Heart right ventricle (tissue), 16 donors: ENCODE measurements at regions not wholly inside any gene's neighbourhood (a gene's known extent, or its start where the extent isn't known, plus 50 kb on each side); places are given as distances from the start of the nearest gene placed in this dataset.

Source experiments
- ATAC-seq, 8 donors: fragments of 200-7000 bp; cut with Tn5 transposase; one replicate each; pipeline ENCODE4 v1.9.1; 2020; ENCODE audit warnings: mild to moderate bottlenecking in 8 of 8, moderate library complexity in 8 of 8, moderate number of reproducible peaks in 1 of 8
- DNase-seq, 2 donors: peaks; one replicate each; pipeline ENCODE4 v3.0.0-alpha.2; 2020
- H3K27ac ChIP-seq, 10 donors: fragments of 200-600 bp; sonication (generic) in 2 of 10; one replicate each; pipeline versions ENCODE4 v1.5.0 to v1.8.0; 2020 to 2022; ENCODE audit warnings: mild to moderate bottlenecking in 3 of 10
- H3K27me3 ChIP-seq, 7 donors: fragments of 200-600 bp; one replicate each; pipeline ENCODE4 v1.8.0; 2021 to 2022; ENCODE audit warnings: mild to moderate bottlenecking in 2 of 7
- H3K36me3 ChIP-seq, 9 donors: fragments of 200-600 bp; sonication (generic) in 1 of 9; one replicate each; pipeline versions ENCODE4 v1.5.0 to v1.8.0; 2020 to 2022; ENCODE audit warnings: mild to moderate bottlenecking in 2 of 9
- H3K4me1 ChIP-seq, 9 donors: fragments of 200-600 bp; sonication (generic) in 1 of 9; one replicate each; pipeline versions ENCODE4 v1.5.0 to v1.8.0; 2020 to 2022; ENCODE audit warnings: mild to moderate bottlenecking in 4 of 9
- H3K4me3 ChIP-seq, 10 donors: fragments of 200-600 bp; sonication (generic) in 2 of 10; one replicate each; pipeline versions ENCODE4 v1.5.0 to v1.8.0; 2020 to 2022; ENCODE audit warnings: mild to moderate bottlenecking in 7 of 10, moderate library complexity in 2 of 10
- H3K9me3 ChIP-seq, 11 donors: fragments of 200-600 bp in 10 of 11; sonication (generic) in 2 of 11; one replicate each; pipeline versions ENCODE4 v1.5.0 to v1.8.0; 2013 to 2022; ENCODE audit warnings: mild to moderate bottlenecking in 2 of 11, control low read depth in 1 of 11, moderate library complexity in 1 of 11
- CTCF ChIP-seq, 9 donors: fragments of 200-600 bp; sonication (generic) in 2 of 9; IDR thresholded peaks; one replicate each; pipeline versions ENCODE4 v1.5.0 to v1.8.0; 2021 to 2022; ENCODE audit warnings: antibody characterized with exemption in 9 of 9, mild to moderate bottlenecking in 5 of 9, moderate library complexity in 1 of 9
- WGBS, 2 donors: extraction: QIAGEN DNeasy Blood & Tissue Kit; methylation state at CpG; one replicate each; pipeline ENCODE4 v1.1.7; 2013; ENCODE audit warnings: inconsistent platforms in 1 of 2; 5-methylcytosine and 5-hydroxymethylcytosine counted together
- intact Hi-C, 10 donors: fragments of 100-400 bp; cut with DNase I; formaldehyde crosslinking; loops; one replicate each; pipeline versions ENCODE4 v1.11.1 to v1.14.2; 2022
- donor health status: Arrhythmogenic right ventricular cardiomyopathy.
- donor health status: ischemic (EF 13 %, LVEDD 7.1; RV severe dilation, severe dysfunction).
- donor health status: healthy with polysubstance abuse.
- donor health status: DM: no; HTN: yes; CAD: no.
- donor health status: DM: no; HTN: no; CAD: no.
- donor health status: ischemic (EF 25% LVEDD 6.9; RV normal size, moderate dysfunction).
- donor health status: ischemic (EF 25% LVEDD 5.7; RV mildly dilated, moderate dysfunction).
- donor health status: healthy.
- donor health status: DM: yes; HTN: yes; CAD: no.
- donor health status: Ischemic cardiomyopathy.
- donor health status: ischemic (EF 35%, LVEDD 5.7; RV mildly dilated, moderate dysfunction).
- donor health status: nonischemic (EF 11% LVEDD 7.7; RV severe dilation, severe dysfunction).
- donor health status: DM: yes; HTN: yes; CAD: no.
- donor health status: PGD.
- donor health status: ischemic (EF 29% LVEDD 5.4; RV normal size, mild dysfunction).
- donor health status: nonischemic (EF 23%, LVEDD 6.1; RV moderate dilation, normal function).

GRCh38 chr5:2455878-2456277 is 295.6 kb downstream of the IRX2 start:
- H3K27me3 ChIP-seq: peaks cover 0 to 10% (median 0%) of the 10 kb centered on the region in 7 donors
- intact Hi-C loops: no loop called here
- no peak for ATAC-seq
- no peaks in the 10 kb centered on the region for H3K4me1 ChIP-seq
- H3K27ac ChIP-seq: no peak overlapping the region
- DNase-seq: no peak
- no peak for TF ChIP-seq CTCF (IDR thresholded peaks at IDR 0.05)
- H3K9me3 ChIP-seq: no peaks in the 10 kb centered on the region
- 86 to 90% methylated on average over 3 of the region's 3 CpGs for WGBS, 2 donors
- no peak overlapping the region for H3K4me3 ChIP-seq
- no peaks in the 10 kb centered on the region for H3K36me3 ChIP-seq

- TF ChIP-seq CTCF (IDR thresholded peaks at IDR 0.05): no peak
- intact Hi-C loops: no loop called here
- WGBS, 2 donors: 81 to 88% methylated on average over 5 of the region's 5 CpGs
- peaks cover 0 to 10% (median 0%) of the 10 kb centered on the region in 7 donors for H3K27me3 ChIP-seq
- H3K36me3 ChIP-seq: no peaks in the 10 kb centered on the region
- no peaks in the 10 kb centered on the region for H3K9me3 ChIP-seq
- no peak for DNase-seq
- no peak overlapping the region for H3K27ac ChIP-seq
- H3K4me3 ChIP-seq: no peak overlapping the region
- no peak for ATAC-seq
- H3K4me1 ChIP-seq: no peaks in the 10 kb centered on the region
Measured at GRCh38 chr5:2454876-2455275, 296.6 kb downstream of the IRX2 start.

- intact Hi-C loops: no loop called here
- Histone ChIP-seq H3K27me3 (peaks cover 0 to 10% (median 0%) of the 10 kb centered on the region in 7 donors), H3K36me3 (no peaks in the 10 kb centered on the region), H3K4me1 (no peaks in the 10 kb centered on the region), H3K4me3 (no peak overlapping the region), H3K27ac (no peak overlapping the region), H3K9me3 (no peaks in the 10 kb centered on the region)
- WGBS, 2 donors: 64 to 77% methylated on average over 3 of the region's 3 CpGs
- DNase-seq: no peak
- no peak for TF ChIP-seq CTCF (IDR thresholded peaks at IDR 0.05)
- ATAC-seq: no peak
Measured at GRCh38 chr5:2453781-2454180, 297.7 kb downstream of the IRX2 start.

GRCh38 chr5:2451100-2451499 is 300.4 kb downstream of the IRX2 start:
- H3K4me1 ChIP-seq: no peaks in the 10 kb centered on the region

More at GRCh38 chr5:2451100-2451499, 300.4 kb downstream of the IRX2 start:
- Histone ChIP-seq H3K9me3 (no peaks in the 10 kb centered on the region), H3K27ac (no peak overlapping the region), H3K27me3 (peaks cover 0 to 8% (median 0%) of the 10 kb centered on the region in 7 donors), H3K4me3 (no peak overlapping the region), H3K36me3 (no peaks in the 10 kb centered on the region)
- intact Hi-C loops: no loop called here
- TF ChIP-seq CTCF (IDR thresholded peaks at IDR 0.05): no peak
- no peak for DNase-seq
- ATAC-seq: no peak
